ENCODE measurements at regions not wholly inside any gene's neighbourhood (a gene's known extent, or its start where the extent isn't known, plus 50 kb on each side); places are given as distances from the start of the nearest gene placed in this dataset.

- Histone ChIP-seq H3K4me1 (peaks cover 27% of the 10 kb centered on the region), H3K9ac (no peak overlapping the region), H3K27me3 (ENCODE audit: control insufficient read depth, insufficient read depth, low read length) (no peaks in the 10 kb centered on the region), H3K4me2 (ENCODE audit: low read length) (peak overlapping the region; percentile 0), H3K36me3 (ENCODE audit: control insufficient read depth, insufficient read depth, low read length) (no peaks in the 10 kb centered on the region), H3K79me2 (no peaks in the 10 kb centered on the region), H3K4me3 (ENCODE audit: low read depth, low read length) (no peak overlapping the region), H3K9me3 (ENCODE audit: control insufficient read depth, low read length) (no peaks in the 10 kb centered on the region), H3K27ac (peak overlapping the region; percentile 86), H2AFZ (peak overlapping the region; percentile 74)
- no peak for TF ChIP-seq CTCF (IDR thresholded peaks at IDR 0.05)
These were observed 70.6 kb upstream of the SEPTIN5 start for GRCh38 chr22:19643448-19644313.

GRCh38 chr22:19644314-19645223 lies 69.7 kb upstream of the SEPTIN5 start:
- no peaks in the 10 kb centered on the region for H3K9me3 ChIP-seq (ENCODE audit: control insufficient read depth, low read length)
- TF ChIP-seq CTCF (IDR thresholded peaks at IDR 0.05), result no peak
- no peaks in the 10 kb centered on the region for H3K36me3 ChIP-seq (ENCODE audit: control insufficient read depth, insufficient read depth, low read length)
- peaks cover 27% of the 10 kb centered on the region for H3K4me1 ChIP-seq
- peak overlapping the region; percentile 74 for H2AFZ ChIP-seq
- H3K9ac ChIP-seq, result no peak overlapping the region
- no peak overlapping the region for H3K4me3 ChIP-seq (ENCODE audit: low read depth, low read length)
- H3K27me3 ChIP-seq (ENCODE audit: control insufficient read depth, insufficient read depth, low read length), result no peaks in the 10 kb centered on the region
- no peaks in the 10 kb centered on the region for H3K79me2 ChIP-seq
- peak overlapping the region; percentile 86 for H3K27ac ChIP-seq
- no peak overlapping the region for H3K4me2 ChIP-seq (ENCODE audit: low read length)

- no peaks in the 10 kb centered on the region for H3K27me3 ChIP-seq (ENCODE audit: control insufficient read depth, insufficient read depth, low read length)
These were observed 68.9 kb upstream of the SEPTIN5 start for GRCh38 chr22:19645391-19645790.

GRCh38 chr22:19645905-19646304 lies 68.4 kb upstream of the SEPTIN5 start:
- Histone ChIP-seq H3K36me3 (ENCODE audit: control insufficient read depth, insufficient read depth, low read length) (no peaks in the 10 kb centered on the region), H3K4me3 (ENCODE audit: low read depth, low read length) (no peak overlapping the region), H3K79me2 (no peaks in the 10 kb centered on the region), H3K9me3 (ENCODE audit: control insufficient read depth, low read length) (no peaks in the 10 kb centered on the region), H2AFZ (no peak overlapping the region), H3K4me1 (peaks cover 27% of the 10 kb centered on the region), H3K27me3 (ENCODE audit: control insufficient read depth, insufficient read depth, low read length) (no peaks in the 10 kb centered on the region), H3K4me2 (ENCODE audit: low read length) (no peak overlapping the region), H3K9ac (no peak overlapping the region), H3K27ac (no peak overlapping the region)
- TF ChIP-seq CTCF (IDR thresholded peaks at IDR 0.05), result no peak

More at GRCh38 chr22:19645391-19645790, 68.9 kb upstream of the SEPTIN5 start:
- Histone ChIP-seq H3K4me2 (ENCODE audit: low read length) (no peak overlapping the region), H3K4me3 (ENCODE audit: low read depth, low read length) (no peak overlapping the region), H3K36me3 (ENCODE audit: control insufficient read depth, insufficient read depth, low read length) (no peaks in the 10 kb centered on the region), H3K9ac (no peak overlapping the region), H3K27ac (peak overlapping the region; percentile 86), H2AFZ (no peak overlapping the region), H3K79me2 (no peaks in the 10 kb centered on the region), H3K4me1 (peaks cover 27% of the 10 kb centered on the region), H3K9me3 (ENCODE audit: control insufficient read depth, low read length) (no peaks in the 10 kb centered on the region)
- TF ChIP-seq CTCF (IDR thresholded peaks at IDR 0.05), result no peak

Measured in parathyroid adenoma (tissue), 2 donors.